NB4 (cell line): ENCODE measurements at regions not wholly inside any gene's neighbourhood (a gene's known extent, or its start where the extent isn't known, plus 50 kb on each side); places are given as distances from the start of the nearest gene placed in this dataset.

Experiments
- DNase-seq: peaks from one replicate; pipeline ENCODE4 v3.0.0; 2010; ENCODE audit warnings: low read depth
- H3K4me3 ChIP-seq: one replicate; pipeline ENCODE4 v1.5.1; 2011; ENCODE audit warnings: mild to moderate bottlenecking, low read depth, low read length, moderate library complexity
- CTCF ChIP-seq: IDR thresholded peaks from one replicate; pipeline ENCODE4 v1.5.1; 2012; ENCODE audit warnings: low read depth, low read length
- MAX ChIP-seq: IDR thresholded peaks from 2 replicates; pipeline ENCODE4 v1.6.1; 2011; ENCODE audit warnings: low read depth, low read length
- MYC ChIP-seq: IDR thresholded peaks from 2 replicates; pipeline ENCODE4 v1.6.1; 2011; ENCODE audit warnings: low read depth, low read length
- POLR2A ChIP-seq: IDR thresholded peaks from 2 replicates; pipeline ENCODE4 v1.6.1; 2011; ENCODE audit warnings: mild to moderate bottlenecking; ENCODE audit not compliant: insufficient read length; ENCODE audit errors: extremely low read depth

GRCh38 chr2:120658042-120658769 is 77.5 kb upstream of the GLI2 start:
- no peak for TF ChIP-seq CTCF
- no peak for TF ChIP-seq POLR2A
- no peak for TF ChIP-seq MYC
- TF ChIP-seq MAX = no peak; the same call in 1 of the 2 replicates
- no peak overlapping the region for H3K4me3 ChIP-seq
- no peak for DNase-seq

- H3K4me3 ChIP-seq = no peak overlapping the region
- DNase-seq = no peak
- TF ChIP-seq MAX (no peak), CTCF (no peak), POLR2A (no peak), MYC (no peak)
Observed at GRCh38 chr2:120658770-120659158, 76.9 kb upstream of the GLI2 start.

- no peak overlapping the region for H3K4me3 ChIP-seq
- TF ChIP-seq MAX (no peak), MYC (no peak), CTCF (no peak), POLR2A (no peak)
- DNase-seq = no peak
Observed at GRCh38 chr2:120659275-120659977, 76.2 kb upstream of the GLI2 start.

GRCh38 chr2:120660056-120660694 is 75.5 kb upstream of the GLI2 start:
- no peak for TF ChIP-seq CTCF
- no peak for TF ChIP-seq POLR2A
- DNase-seq = no peak
- no peak overlapping the region for H3K4me3 ChIP-seq

- TF ChIP-seq MAX (no peak), POLR2A (no peak), CTCF (no peak), MYC (no peak)
- DNase-seq = no peak
- no peak overlapping the region for H3K4me3 ChIP-seq
Observed at GRCh38 chr2:120660771-120661459, 74.8 kb upstream of the GLI2 start.
